ENCODE measurements at regions not wholly inside any gene's neighbourhood (a gene's known extent, or its start where the extent isn't known, plus 50 kb on each side); places are given as distances from the start of the nearest gene placed in this dataset.

DNA sequence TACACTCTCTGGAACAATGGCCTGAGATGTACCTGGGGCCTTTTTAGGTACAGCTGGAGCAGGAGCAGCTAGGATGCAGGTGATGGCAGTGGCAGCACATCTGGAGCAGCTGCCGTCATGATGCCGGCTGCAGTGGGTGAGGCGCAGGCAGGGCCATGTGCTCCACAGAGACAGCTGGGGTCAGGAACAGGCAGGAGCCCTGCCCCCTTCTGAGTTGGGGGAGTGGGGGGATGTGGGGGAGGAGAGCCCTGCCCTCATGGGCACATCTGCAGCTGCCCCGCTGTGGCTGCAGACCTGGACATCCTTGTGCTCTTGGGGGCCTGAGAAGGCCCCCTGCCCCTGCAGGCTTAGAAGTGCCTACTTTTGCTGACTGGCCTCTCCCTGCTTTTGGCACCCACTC lies 352.8 kb upstream of the PABPC5 start:
- 85% methylated on average over 3 of the region's 4 CpGs; no CpG with 5 or more reads in 1 of the 2 experiments for WGBS, 2 experiments (ENCODE audit: extremely low coverage in 2 of 2, insufficient read length in 1 of 2)
- Histone ChIP-seq H2BK15ac (ENCODE audit: low read depth, low read length) (no peak overlapping the region), H3K18ac (ENCODE audit: low read depth, low read length) (no peak overlapping the region), H3K79me1 (ENCODE audit: low read depth in 1 of 2, low read length in 2 of 2) (no peaks in the 10 kb centered on the region), H3K23ac (ENCODE audit: low read depth, low read length) (no peak overlapping the region), H3K4me3 (ENCODE audit: insufficient read depth, low read depth, low read length) (no peak overlapping the region), H3K27ac (ENCODE audit: insufficient read depth, low read length) (no peak overlapping the region), H3K27me3 (ENCODE audit: control insufficient read depth, insufficient read depth, low read length) (no peaks in the 10 kb centered on the region), H2BK20ac (ENCODE audit: low read depth, low read length) (no peak overlapping the region), H3K56ac (ENCODE audit: extremely low read depth, insufficient read depth, low read length) (no peak overlapping the region), H2BK120ac (ENCODE audit: low read depth, low read length) (no peak overlapping the region), H2AK9ac (replicated peaks; ENCODE audit: low read depth, low read length, poor library complexity) (no peak overlapping the region), H3K36me3 (ENCODE audit: control insufficient read depth, insufficient read depth, low read length) (no peaks in the 10 kb centered on the region), H4K8ac (ENCODE audit: low read depth in 2 of 2, low read length in 2 of 2) (no peak overlapping the region), H3K4ac (ENCODE audit: low read depth, low read length) (no peak overlapping the region), H3K9me1 (ENCODE audit: insufficient read depth, low read length) (no peaks in the 10 kb centered on the region), H3K9ac (ENCODE audit: low read depth, low read length) (no peak overlapping the region), H3K9me3 (ENCODE audit: control insufficient read depth, insufficient read depth, low read length) (no peaks in the 10 kb centered on the region), H3K4me1 (ENCODE audit: control insufficient read depth, insufficient read depth, low read length) (no peaks in the 10 kb centered on the region), H3K4me2 (ENCODE audit: low read depth, low read length) (no peak overlapping the region), H2AK5ac (ENCODE audit: low read depth, low read length) (no peak overlapping the region), H4K91ac (ENCODE audit: insufficient read depth, low read depth, low read length) (no peak overlapping the region), H4K20me1 (ENCODE audit: insufficient read depth, low read length) (no peaks in the 10 kb centered on the region), H3K14ac (replicated peaks; ENCODE audit: low read depth, low read length) (no peak overlapping the region), H2AFZ (replicated peaks; ENCODE audit: low read length, poor library complexity) (no peak overlapping the region), H2BK5ac (ENCODE audit: low read depth, low read length, poor library complexity, severe bottlenecking) (no peak overlapping the region), H4K5ac (ENCODE audit: low read depth, low read length) (no peak overlapping the region)
- dilution Hi-C loops (cut with HindIII; ENCODE audit: low sequenced_read_pairs, unreplicated experiment) (no loop called here), intact Hi-C loops (cut with micrococcal nuclease) (no loop called here), in situ Hi-C loops (cut with MboI; ENCODE audit: low sequenced_read_pairs) (no loop called here)
- TF ChIP-seq MAFK (IDR thresholded peaks at IDR 0.05; ENCODE audit: low read depth, low read length) (no peak), NFE2L2 (IDR thresholded peaks at IDR 0.05; ENCODE audit: low read depth, low read length) (no peak), CEBPB (IDR thresholded peaks at IDR 0.05; ENCODE audit: low read depth, low read length) (no peak), POLR2A (IDR thresholded peaks at IDR 0.05; ENCODE audit: low read depth, low read length) (no peak), RCOR1 (IDR thresholded peaks at IDR 0.05; ENCODE audit: insufficient replicate concordance, low read length) (no peak), MAZ (IDR thresholded peaks at IDR 0.05; ENCODE audit: borderline replicate concordance, low read depth, low read length) (no peak), BHLHE40 (IDR thresholded peaks at IDR 0.05; ENCODE audit: low read depth, low read length) (no peak), MXI1 (IDR thresholded peaks at IDR 0.05; ENCODE audit: borderline replicate concordance, low read depth, low read length) (no peak), FOS (IDR thresholded peaks at IDR 0.05; ENCODE audit: low read depth, low read length) (no peak), SMC3 (IDR thresholded peaks at IDR 0.05; ENCODE audit: low read depth, low read length) (no peak), RAD21 (IDR thresholded peaks at IDR 0.05; ENCODE audit: low read length) (no peak), CHD1 (IDR thresholded peaks at IDR 0.05; ENCODE audit: low read depth, low read length) (no peak), RFX5 (IDR thresholded peaks at IDR 0.05; ENCODE audit: low read depth, low read length) (no peak)
- TF ChIP-seq, protein P1, sequence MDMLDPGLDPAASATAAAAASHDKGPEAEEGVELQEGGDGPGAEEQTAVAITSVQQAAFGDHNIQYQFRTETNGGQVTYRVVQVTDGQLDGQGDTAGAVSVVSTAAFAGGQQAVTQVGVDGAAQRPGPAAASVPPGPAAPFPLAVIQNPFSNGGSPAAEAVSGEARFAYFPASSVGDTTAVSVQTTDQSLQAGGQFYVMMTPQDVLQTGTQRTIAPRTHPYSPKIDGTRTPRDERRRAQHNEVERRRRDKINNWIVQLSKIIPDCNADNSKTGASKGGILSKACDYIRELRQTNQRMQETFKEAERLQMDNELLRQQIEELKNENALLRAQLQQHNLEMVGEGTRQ (IDR thresholded peaks at IDR 0.05; ENCODE audit: low read depth, low read length), result no peak
- TF ChIP-seq, protein P2, sequence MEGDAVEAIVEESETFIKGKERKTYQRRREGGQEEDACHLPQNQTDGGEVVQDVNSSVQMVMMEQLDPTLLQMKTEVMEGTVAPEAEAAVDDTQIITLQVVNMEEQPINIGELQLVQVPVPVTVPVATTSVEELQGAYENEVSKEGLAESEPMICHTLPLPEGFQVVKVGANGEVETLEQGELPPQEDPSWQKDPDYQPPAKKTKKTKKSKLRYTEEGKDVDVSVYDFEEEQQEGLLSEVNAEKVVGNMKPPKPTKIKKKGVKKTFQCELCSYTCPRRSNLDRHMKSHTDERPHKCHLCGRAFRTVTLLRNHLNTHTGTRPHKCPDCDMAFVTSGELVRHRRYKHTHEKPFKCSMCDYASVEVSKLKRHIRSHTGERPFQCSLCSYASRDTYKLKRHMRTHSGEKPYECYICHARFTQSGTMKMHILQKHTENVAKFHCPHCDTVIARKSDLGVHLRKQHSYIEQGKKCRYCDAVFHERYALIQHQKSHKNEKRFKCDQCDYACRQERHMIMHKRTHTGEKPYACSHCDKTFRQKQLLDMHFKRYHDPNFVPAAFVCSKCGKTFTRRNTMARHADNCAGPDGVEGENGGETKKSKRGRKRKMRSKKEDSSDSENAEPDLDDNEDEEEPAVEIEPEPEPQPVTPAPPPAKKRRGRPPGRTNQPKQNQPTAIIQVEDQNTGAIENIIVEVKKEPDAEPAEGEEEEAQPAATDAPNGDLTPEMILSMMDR (conservative IDR thresholded peaks at IDR 0.05; ENCODE audit: low read depth, low read length), result no peak
- TF ChIP-seq, protein P3, sequence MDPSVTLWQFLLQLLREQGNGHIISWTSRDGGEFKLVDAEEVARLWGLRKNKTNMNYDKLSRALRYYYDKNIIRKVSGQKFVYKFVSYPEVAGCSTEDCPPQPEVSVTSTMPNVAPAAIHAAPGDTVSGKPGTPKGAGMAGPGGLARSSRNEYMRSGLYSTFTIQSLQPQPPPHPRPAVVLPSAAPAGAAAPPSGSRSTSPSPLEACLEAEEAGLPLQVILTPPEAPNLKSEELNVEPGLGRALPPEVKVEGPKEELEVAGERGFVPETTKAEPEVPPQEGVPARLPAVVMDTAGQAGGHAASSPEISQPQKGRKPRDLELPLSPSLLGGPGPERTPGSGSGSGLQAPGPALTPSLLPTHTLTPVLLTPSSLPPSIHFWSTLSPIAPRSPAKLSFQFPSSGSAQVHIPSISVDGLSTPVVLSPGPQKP (IDR thresholded peaks at IDR 0.05; ENCODE audit: borderline replicate concordance, low read depth, low read length), result no peak
- CTCF ChIA-PET, result no interaction called here
- DNase-seq (no peak), ATAC-seq (ENCODE audit: low read depth) (no peak)
- no TSS peak for BruUV-seq (replicated peaks)
- POLR2A ChIA-PET (ENCODE audit: unreplicated experiment), result no interaction called here
